NCI-H1930 (cell line): ENCODE measurements at regions not wholly inside any gene's neighbourhood (a gene's known extent, or its start where the extent isn't known, plus 50 kb on each side); places are given as distances from the start of the nearest gene placed in this dataset.

Experiments
- DNase-seq, 2 experiments: peaks; one replicate each; lab custom pipeline; 2025; lab: John Stamatoyannopoulos, UW

DNA sequence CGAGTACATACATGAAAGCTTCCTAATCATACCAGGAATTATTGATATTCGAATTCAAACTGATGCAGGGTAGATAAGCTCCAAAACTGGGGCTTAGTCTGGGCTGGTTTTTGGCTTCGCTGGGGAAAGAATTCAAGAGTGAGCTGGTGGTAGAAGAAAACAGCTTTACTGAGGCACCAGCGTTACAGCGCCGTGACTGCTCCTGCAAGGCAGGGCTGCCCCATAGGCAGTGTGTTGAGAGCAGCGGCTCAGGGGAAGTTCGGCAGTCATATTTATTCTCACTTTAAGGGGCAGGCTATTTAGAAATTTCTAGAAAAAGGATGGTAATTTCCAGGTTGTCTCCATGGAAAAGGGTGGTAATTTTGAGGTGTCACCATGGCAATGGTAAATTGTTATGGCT, 292.6 kb upstream of the TCF4 start:
- DNase-seq = no peak

DNA sequence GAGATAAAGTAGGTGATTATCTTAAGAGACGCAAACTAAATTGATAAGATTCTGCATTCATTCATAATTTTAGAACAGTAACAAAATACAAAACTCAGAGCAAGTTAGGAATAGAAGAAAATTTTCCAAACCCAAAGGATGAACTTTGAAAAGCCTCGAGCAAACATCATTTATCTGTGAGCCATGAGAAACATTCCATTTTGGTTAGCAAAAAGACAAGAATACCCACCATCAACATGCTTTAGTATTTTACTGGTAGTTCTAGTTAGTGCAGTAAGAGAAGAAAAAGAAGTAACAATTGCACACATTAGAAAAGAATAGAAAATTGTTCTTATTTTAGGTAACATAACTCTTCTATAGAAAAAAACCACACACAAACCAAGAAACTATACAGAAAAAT, 291.3 kb upstream of the TCF4 start:
- no peak for DNase-seq

DNA sequence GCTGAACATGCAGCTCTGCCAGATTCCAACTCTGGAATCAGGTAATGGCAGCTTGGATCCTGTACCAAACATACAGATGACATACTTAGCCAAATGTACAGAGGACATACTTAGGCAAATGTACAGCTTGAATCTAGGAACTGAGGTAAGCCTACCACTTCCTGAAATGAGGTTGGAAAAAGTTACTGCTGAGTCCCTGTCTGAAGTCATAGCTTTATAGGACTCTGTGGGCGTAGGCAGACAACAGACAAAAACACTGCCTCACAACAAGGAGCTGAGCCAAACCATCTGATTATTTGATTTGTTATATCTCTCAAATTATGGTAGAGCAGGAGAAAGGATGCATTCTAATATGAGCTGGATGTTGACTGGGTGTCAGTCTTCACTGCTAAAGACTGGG, 290.2 kb upstream of the TCF4 start:
- no peak for DNase-seq

DNA sequence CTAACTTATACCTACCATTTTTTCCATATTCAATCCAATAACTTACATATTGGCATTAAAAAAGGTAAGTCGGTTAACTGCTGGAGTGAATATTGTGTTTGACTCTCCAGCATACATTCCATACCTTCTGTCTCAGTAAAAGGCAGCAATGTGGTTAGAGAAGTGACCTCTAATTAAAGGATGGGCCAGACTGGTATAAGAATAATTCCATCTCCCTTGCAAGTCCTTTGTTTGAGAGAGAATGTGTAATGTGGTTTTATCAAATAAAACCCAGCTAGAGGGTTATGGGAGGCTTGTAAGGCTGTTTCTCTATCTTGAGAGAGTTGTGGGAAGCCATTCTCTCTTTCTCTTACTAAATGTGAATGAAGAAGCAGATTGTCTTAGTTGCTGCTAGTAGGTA, 289.3 kb upstream of the TCF4 start:
- no peak for DNase-seq

DNA sequence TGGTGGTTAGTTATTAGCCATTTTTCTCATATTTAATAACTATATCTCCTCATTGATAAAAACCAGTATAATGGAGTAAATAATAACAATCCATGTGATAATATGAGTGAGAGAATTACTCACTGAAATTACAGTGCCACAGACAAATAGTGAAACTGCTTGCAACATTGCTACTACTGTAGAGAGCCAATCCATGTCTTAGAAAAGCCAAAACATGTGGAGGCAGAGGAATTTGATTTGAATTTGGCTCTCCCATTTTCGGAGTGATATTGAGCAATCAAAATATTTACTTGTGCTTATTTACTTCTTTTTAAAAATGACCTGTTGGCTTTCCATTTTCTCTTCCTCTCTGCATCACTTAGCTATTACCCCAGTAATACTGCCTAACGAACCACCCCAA, 288.3 kb upstream of the TCF4 start:
- DNase-seq = no peak

DNA sequence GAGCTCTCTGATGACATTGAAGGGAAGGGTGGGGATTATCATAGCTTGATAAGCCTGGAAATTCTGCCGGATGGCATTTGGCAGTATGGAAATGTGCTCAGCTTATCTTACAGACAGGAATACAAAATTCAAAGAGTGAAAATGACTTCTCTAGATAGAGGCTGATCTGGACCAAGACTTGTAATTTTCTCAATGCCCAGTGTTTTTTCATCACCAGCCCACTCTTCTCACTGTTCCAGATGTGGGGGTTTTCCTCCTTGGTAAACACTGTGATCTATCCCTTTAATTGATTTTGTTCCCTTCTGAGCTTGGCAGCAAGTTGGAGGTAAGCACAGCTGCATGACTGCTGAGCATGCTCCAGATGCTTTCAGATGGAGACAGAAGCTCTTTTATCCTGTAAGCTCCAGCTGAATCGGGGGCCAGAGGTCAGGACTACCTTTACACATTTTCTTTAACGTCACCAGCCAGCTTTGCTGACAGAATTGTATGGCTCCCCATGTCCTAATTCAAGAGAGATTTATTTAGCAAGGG, 287.4 kb upstream of the TCF4 start:
- DNase-seq = no peak

DNA sequence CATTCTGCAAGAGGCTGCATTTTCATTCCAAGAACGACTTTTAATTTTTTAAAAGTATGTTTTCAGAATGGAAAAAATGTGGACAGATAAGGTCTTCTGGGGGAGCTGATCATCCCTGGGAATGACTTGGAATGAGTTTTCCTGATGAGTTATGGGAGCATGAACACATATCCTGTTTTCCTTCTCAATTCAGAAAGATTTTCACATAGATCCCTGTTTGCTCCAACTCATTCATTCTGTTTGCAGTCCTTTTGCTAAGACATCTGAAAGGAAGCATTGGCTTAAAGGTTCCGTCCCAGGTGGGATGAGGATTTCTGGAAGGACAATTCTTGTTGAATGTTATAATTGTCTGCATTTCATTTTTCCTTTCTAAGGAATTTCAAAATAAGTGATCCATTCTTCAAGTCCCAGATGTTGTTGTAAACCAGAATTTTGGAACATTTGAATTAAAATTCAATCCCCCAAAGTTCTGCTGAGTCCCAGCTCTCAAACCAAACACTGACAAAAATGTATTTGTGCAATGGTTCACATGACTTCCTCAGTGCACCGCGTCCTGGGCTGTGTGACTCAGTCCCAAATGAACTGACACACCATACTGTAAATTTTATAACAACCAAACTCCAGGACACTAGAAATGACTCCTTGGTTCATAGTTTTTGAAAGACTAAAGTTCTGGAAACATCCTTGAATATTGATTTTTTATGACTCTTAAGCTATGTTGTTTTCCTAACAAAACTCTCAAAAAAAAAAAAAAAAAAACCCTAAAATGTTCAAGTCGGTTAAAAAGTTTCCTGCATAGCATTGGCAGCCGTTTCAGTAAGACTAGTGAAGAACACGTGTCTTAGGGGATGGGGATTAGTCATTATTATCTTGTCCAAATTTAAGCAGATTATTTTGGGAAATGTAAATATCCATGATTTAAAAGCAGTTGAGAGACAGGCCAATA, 281.8 kb upstream of the TCF4 start:
- no peak for DNase-seq

DNA sequence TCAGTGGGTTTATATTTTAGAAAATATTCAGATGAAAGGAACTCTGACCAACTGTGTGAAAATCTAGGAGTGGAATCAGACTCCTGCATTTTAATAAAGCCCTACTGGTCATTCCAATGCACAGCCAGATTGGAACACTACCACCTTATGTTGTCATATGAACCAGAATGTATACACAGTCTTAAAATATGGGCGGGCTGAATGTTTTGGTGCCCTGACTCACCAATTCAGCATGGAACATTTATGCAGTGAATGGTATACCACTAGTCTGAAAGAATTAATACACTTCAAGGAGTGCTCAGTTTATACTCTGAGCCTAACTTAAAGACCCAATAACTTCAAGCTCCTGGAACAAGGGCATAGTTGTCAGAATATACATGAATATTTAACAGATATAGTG, 280.9 kb upstream of the TCF4 start:
- DNase-seq = no peak

DNA sequence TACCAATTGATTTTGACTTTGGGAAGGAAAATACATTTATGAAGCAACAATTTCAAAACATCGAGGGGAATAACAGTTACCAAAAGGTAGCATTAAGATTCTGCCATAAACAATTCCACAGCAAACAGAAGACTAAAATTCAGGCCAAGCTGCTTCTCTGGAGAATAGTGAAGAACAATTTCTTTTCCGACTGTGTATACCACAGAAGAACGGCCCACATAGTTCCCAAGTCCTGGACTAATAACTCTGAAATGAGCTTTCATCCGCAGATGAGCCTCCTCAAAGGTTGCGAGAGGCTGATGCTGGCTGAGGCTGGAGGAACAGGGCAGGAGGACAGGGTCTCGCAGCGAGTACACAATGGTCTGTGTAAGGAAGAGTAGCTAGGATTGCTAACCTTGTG, 278.9 kb upstream of the TCF4 start:
- DNase-seq = no peak

DNA sequence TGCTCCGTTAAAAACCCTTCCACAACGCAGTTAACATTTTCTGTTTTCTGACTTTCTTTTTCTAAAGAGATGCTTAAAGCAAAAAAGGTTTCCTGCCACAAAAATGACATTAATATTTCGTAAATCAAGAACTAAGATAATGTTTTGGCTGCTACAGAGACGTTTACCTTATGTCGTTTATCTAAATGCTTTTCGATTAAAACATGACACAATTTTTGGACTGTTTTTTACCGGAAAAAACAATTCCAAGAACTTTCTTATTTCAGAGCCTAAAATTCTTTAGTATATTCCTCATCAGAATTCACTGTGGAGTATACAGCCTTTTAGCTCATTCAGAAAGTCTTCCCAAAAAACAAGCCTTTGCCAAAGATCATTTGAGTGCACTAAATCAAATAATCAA, 278.0 kb upstream of the TCF4 start:
- no peak for DNase-seq

DNA sequence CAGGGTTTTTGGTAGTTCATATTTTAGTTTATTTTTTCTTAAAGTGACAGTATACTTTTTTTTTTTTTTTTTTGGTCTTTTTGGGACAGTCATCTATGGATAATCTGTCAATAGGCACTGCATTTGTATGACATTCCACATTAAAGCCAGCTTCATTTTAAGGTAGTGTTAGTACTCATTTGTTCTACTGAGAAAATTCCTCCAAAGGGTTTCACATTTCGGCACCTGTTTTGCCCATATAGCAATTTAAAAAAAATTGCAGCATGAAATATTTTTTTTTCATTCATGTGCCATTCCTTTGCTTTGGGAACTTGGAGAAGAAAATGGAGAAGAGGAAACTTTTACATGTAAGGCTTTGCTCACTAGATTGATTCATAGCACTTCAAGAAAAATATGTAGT, 276.3 kb upstream of the TCF4 start:
- no peak for DNase-seq

DNA sequence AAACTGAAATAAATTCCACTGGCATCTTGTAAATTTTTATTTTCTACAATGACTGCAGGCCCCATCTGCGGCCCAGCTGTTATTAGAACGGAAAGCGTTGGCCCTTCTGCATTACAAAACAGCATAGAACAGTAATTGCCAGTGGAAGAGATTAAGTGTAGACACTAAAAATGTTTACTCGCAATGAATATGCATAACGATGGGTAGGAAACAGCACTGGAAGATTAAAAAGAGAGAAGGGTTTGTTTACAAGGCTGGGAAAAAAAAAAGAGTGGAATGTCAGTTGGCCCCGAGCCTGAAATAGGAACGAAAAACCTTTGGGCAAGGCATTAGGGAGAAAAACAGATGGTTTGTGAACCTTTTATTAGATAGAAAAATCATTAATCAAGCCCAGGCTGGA, 275.9 kb upstream of the TCF4 start:
- DNase-seq = no peak

DNA sequence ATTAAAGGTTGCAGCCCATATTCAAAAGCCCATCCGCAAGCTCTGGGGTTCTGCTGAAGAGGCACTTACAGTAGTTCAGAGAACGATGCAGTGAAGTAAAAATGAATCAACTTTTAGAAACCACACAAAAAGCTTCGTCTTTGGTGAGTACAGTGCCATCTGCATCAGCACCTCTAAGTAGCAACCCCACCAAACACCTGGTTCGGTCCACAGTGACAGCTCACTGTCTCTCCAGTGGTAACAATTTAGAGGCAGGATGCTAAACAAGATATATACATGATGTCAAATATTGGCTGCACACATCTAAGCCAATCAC, 275.4 kb upstream of the TCF4 start:
- DNase-seq = no peak

DNA sequence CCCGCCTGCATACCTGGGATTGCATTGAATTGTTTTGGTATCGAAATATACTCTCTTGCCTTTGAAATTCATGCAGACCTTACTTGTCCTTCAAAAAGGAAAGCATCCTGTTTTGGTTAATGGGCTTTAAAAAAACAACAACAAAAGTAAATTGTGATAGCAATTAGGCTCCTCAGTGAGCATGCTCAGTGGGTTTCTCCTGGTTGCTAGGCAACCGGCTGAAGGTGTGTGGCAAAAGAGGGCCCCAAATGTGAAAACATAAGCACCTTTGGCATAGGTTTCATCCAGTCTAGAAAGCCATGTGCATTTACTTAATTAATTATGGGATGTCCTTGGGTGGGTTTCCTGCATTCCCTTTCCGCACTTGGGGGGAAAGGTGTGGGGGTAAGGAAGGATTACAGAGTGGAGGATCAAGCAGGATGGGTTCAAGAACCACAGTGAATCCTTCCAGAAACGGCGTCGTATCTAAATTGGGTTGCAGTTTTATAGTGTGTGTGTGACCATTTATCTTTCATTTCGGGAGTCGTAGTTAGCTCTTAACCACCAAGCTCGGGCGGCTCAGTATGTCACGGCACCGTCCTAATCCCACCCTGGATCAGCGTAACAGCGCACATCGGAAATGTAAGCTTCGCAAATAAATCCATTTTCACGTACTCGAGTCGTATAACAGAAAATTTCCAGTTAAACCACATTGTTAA, 274.9 kb upstream of the TCF4 start:
- no peak for DNase-seq

DNA sequence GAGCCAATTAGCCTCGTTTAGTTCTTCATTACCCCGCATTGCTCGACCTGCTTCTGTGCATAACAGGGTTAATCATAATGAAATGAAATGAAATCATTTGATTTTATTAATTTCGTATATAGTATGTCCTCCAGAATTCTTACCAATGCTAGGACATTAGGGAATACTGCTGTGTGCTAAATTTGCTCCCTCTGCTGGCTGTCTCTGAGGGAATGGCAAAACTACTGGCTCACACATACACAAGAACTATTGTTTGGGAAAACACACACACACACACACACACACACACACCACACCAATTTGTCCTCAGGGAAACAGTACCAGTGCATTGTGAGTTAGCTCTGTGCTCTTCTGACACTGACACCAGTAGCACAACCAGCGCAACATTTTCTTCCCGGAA, 273.3 kb upstream of the TCF4 start:
- no peak for DNase-seq

DNA sequence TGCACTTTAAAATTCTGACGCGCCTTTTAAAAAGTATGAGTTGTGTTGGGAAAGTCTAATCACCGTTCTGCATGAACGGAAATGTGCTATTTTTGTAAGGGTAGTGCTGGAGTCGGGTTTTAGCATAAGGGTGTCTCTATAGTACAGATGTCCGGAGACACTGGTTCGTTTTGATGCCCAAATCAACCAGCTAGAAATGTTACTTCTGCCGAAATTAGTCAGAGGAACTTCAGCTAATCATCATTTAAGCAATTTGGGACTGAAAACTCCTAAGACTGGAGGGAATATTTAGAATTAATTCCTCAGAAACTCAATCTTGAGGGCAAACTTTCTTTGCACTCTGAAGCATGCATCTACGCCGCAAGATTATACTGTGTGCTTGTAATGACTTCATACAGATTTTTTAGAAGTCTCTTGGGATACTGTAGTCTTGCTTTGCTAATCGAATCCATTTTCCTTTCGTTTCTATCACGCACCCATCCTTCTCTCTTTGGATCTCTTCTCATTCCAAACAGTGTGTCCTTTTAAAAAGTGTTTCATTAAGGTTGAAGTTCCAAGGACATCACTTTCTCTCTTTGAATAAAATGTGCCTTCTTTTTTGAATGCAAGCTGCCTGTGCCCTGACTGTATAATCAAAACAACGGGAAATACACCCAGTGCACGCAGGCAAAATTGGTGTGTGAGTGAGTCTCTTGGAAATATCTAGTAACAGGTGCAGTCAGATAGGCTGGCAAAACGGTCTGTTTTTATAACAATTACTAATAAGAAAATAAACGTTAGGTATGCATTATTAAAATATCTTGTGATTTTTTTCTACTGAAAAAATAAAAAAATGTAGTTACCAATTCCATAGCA, 270.9 kb upstream of the TCF4 start:
- no peak for DNase-seq

DNA sequence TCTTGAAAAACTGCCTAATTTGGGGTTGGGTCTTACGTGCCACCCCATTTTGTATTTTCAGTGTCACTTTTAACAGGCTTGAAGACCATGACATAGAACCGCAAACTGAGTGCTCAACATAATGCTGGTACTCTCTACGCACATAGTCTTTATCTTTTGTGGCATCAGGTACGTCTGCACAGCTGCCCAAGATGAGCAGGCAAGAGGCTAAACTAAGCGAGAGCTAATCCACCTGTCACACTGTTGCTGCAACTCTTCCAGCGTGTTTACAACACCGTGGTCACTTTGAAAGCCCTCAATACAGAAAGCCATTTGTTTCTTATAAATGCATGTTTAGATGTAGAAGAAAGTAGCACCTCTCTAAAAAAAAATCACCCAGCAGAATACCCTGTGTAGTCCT, 270.0 kb upstream of the TCF4 start:
- no peak for DNase-seq

DNA sequence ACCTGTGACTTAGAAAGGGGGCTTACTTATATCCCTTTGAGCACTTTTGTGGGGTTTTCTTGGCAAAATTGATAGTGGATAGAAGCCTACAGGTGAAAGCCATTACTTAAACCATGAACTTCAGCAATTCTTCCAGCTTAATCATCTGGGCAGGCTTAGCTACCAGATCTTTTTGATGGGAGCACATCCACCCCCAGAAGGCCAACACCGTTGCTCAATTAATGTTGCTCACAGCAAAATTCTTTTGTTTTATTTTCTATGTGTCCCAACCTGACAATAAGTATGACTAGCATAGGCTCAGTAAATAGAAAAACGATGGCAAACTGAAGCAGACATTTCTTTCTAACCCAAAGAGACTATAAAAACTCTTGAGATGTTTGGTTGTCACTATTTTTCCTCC, 269.4 kb upstream of the TCF4 start:
- no peak for DNase-seq

DNA sequence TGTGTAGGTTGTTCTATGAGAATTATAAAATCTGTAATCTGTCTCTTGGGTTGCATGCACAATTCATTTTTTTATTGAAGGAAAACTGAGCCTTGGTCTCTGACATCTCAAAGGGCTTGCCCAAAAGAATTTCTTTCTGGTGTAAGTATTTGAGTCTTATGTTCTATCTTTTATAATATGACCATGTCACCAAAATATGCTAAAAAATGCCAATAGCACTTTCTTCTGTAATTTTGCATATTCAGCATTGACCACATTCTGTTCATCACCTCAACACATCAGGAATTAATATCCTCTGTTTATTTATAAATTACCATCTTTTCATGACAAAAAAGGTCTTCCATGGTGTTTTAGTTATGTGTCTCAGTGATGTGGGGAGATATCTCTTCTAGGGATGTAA, 268.7 kb upstream of the TCF4 start:
- DNase-seq = no peak

DNA sequence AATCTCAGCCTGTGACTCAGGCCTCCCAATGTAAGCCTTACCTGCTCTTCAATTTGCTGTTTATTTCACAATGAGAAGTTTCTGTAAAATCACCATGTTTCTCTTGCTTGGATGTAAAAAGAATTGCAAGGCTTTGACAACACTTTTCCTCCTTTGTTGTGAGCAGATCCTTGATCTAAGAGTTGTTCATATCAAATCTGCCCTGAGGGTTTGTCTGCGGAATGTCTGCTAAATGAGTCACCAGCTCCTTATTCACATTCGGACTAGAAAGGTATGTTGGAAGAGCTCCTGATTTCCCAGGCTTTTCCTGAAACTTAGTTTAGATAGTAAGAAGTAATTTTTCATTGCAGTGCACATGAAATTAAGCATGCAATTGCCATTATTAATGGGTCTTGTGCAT, 268.2 kb upstream of the TCF4 start:
- DNase-seq = no peak

DNA sequence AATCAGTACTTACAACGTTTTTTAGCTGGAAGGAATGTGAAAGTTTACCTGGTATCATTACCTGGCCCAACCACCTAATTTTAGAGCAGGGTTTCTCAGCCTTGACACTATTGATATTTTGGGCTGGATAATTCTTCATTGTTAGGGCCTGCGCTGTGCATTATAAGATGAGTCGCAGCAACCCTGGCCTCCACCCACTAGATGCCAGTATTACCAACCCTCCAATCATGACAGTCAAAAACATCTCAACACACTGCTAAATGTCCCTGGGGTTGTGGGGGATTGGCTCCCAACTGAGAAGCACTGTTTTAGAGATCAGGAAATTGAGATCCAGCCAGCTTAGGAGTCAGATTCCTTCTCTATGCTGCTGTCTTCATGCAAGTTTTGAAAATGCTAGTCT, 265.3 kb upstream of the TCF4 start:
- no peak for DNase-seq

DNA sequence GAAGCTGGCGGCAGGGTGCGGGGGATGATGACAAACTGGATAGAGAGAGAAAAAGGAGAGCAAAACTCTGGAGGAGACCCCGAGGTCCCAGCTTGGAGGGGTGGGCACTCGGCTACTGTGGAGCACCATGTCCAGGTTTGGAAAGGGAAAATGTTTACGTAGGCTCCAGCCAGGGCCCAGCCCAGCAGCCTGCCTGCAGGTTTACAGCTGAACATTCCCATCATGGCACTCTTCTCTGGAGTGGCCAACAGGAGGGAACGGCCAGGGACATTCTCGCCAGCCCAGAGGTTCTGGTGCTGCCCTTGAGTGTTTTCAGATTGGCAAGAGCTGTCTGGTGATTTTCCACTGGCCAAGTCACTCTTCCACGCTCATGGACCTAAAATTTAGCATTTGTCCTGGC, 262.9 kb upstream of the TCF4 start:
- no peak for DNase-seq

DNA sequence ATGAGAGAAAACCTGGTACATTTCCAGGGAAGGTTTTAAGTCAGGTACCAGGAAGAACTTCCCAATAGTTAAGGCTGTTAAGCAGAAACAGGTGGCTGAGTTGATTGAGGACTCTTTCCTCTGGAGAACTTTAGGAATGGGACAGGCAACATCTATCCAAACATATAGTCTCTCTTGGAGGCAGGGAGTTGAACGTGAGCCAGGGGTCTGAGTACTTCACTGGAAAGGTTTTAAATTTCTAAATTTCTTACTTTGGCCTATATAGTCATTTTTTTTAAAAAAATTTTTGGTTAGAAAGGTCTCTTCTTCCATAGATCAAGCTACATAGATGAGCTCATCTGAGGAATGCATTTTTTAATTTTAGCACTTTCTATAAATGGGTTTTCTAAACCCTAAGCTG, 261.4 kb upstream of the TCF4 start:
- DNase-seq = no peak
